B cell (primary cell): ENCODE measurements at regions not wholly inside any gene's neighbourhood (a gene's known extent, or its start where the extent isn't known, plus 50 kb on each side); places are given as distances from the start of the nearest gene placed in this dataset.

Source experiments
- ATAC-seq: fragments of 200-7000 bp; cut with Tn5 transposase; one replicate; pipeline ENCODE4 v1.10.0; 2021; ENCODE audit warnings: low read depth, mild to moderate bottlenecking, moderate number of reproducible peaks, moderate library complexity
- CTCF ChIA-PET: fragments of 350-600 bp; sonication (Branson Sonifier 250); formaldehyde crosslinking; loops from one replicate; lab custom pipeline; 2021; ENCODE audit warnings: antibody characterized with exemption, inconsistent platforms; lab: Charles Lee
- POLR2A ChIA-PET: fragments of 350-600 bp; sonication (Branson Sonifier 250); formaldehyde crosslinking; loops from one replicate; lab custom pipeline; 2021; ENCODE audit warnings: antibody characterized with exemption; lab: Charles Lee
- DNase-seq: peaks from one replicate; pipeline ENCODE4 v3.0.0; 2013
- H2AFZ ChIP-seq: 2 replicates; pipeline ENCODE4 v1.6.1; 2012; ENCODE audit warnings: mild to moderate bottlenecking, low read depth, low read length; ENCODE audit not compliant: insufficient read depth, poor library complexity, severe bottlenecking
- H3K27ac ChIP-seq, 2 donors: 1 replicate in 1 of 2; 2 replicates in 1 of 2; pipeline ENCODE4 v1.5.1; 2012 to 2013; ENCODE audit warnings: low read length in 2 of 2, mild to moderate bottlenecking in 2 of 2, moderate library complexity in 1 of 2
- H3K27me3 ChIP-seq, 4 experiments: fragments of 200-600 bp in 1 of 4; sonication (generic) in 1 of 4; replicated peaks in 1 of 4; 1 replicate in 2 of 4; 2 replicates in 2 of 4; pipeline versions ENCODE4 v1.6.1 to v1.7.0; 2013 to 2016; ENCODE audit warnings: low read length in 3 of 4, mild to moderate bottlenecking in 2 of 4, mixed read lengths in 1 of 4, moderate library complexity in 1 of 4; ENCODE audit not compliant: insufficient read depth in 4 of 4, control insufficient read depth in 3 of 4; ENCODE audit errors: control extremely low read depth in 1 of 4
- H3K36me3 ChIP-seq, 2 experiments: replicated peaks in 1 of 2; 1 replicate in 1 of 2; 2 replicates in 1 of 2; pipeline versions ENCODE4 v1.6.1 to v1.7.1; 2013; ENCODE audit warnings: low read length in 1 of 2; ENCODE audit not compliant: insufficient read depth in 2 of 2, control insufficient read depth in 1 of 2; ENCODE audit errors: control extremely low read depth in 1 of 2, extremely low read depth in 1 of 2
- H3K4me1 ChIP-seq, 2 donors: fragments of 200-600 bp in 1 of 2; sonication (generic) in 1 of 2; 1 replicate in 1 of 2; 2 replicates in 1 of 2; pipeline versions ENCODE4 v1.5.1 to v1.6.1; 2013 to 2017; ENCODE audit warnings: low read length in 2 of 2; ENCODE audit not compliant: control insufficient read depth in 2 of 2, insufficient read depth in 2 of 2
- H3K4me2 ChIP-seq: replicated peaks from 2 replicates; pipeline ENCODE3; 2012; ENCODE audit warnings: mild to moderate bottlenecking, low read depth, low read length; ENCODE audit not compliant: poor library complexity, severe bottlenecking
- H3K4me3 ChIP-seq, 5 experiments: fragments of 200-600 bp in 1 of 5; sonication (generic) in 1 of 5; 1 replicate in 3 of 5; 2 replicates in 2 of 5; pipeline versions ENCODE4 v1.5.1 to v1.7.0; 2011 to 2016; ENCODE audit warnings: low read length in 4 of 5, mild to moderate bottlenecking in 4 of 5, low read depth in 2 of 5, control low read depth in 1 of 5, moderate library complexity in 1 of 5; ENCODE audit not compliant: insufficient read depth in 1 of 5; ENCODE audit errors: control extremely low read depth in 1 of 5, extremely low read depth in 1 of 5
- H3K79me2 ChIP-seq: fragments of 200-600 bp; sonication (generic); one replicate; pipeline ENCODE4 v1.6.0; 2016; ENCODE audit warnings: low read length; ENCODE audit not compliant: control insufficient read depth, insufficient read depth
- H3K9ac ChIP-seq: fragments of 200-600 bp; sonication (generic); 2 replicates; pipeline ENCODE4 v1.6.1; 2017; ENCODE audit warnings: mild to moderate bottlenecking, low read length, moderate library complexity
- H3K9me3 ChIP-seq, 3 donors: one replicate each; pipeline versions ENCODE4 v1.6.1 to v1.7.1; 2013; ENCODE audit warnings: low read length in 2 of 3; ENCODE audit not compliant: control insufficient read depth in 2 of 3, insufficient read depth in 1 of 3; ENCODE audit errors: control extremely low read depth in 1 of 3
- H4K20me1 ChIP-seq: 2 replicates; pipeline ENCODE4 v1.6.0; 2012; ENCODE audit warnings: mild to moderate bottlenecking, low read length; ENCODE audit not compliant: insufficient read depth, control insufficient read depth, poor library complexity, severe bottlenecking
- H3K27ac Mint-ChIP-seq: one replicate; pipeline ENCODE4 v1.8.0; 2021; ENCODE audit warnings: mixed read lengths
- H3K27me3 Mint-ChIP-seq: one replicate; pipeline ENCODE4 v1.8.0; 2021; ENCODE audit warnings: mixed read lengths
- H3K4me1 Mint-ChIP-seq: one replicate; pipeline ENCODE4 v1.8.0; 2021; ENCODE audit warnings: mixed read lengths
- H3K4me3 Mint-ChIP-seq: one replicate; pipeline ENCODE4 v1.8.0; 2021; ENCODE audit warnings: mixed read lengths
- H3K9me3 Mint-ChIP-seq: one replicate; pipeline ENCODE4 v1.8.0; 2022; ENCODE audit warnings: mixed read lengths; ENCODE audit not compliant: insufficient read depth
- CTCF ChIP-seq: fragments of 200-600 bp; IDR thresholded peaks from one replicate; pipeline ENCODE4 v1.8.0; 2022; ENCODE audit warnings: antibody characterized with exemption, mild to moderate bottlenecking
- EZH2 ChIP-seq: IDR thresholded peaks from 2 replicates; pipeline ENCODE4 v1.6.1; 2012; ENCODE audit warnings: borderline replicate concordance, low read depth, mild to moderate bottlenecking, moderate library complexity, low read length; ENCODE audit not compliant: insufficient read depth, poor library complexity, severe bottlenecking
- WGBS: methylation state at CpG from one replicate; pipeline ENCODE4 v1.1.5; 2013; ENCODE audit warnings: missing lambda C conversion rate; ENCODE audit not compliant: insufficient coverage; 5-methylcytosine and 5-hydroxymethylcytosine counted together
- intact Hi-C: fragments of 100-400 bp; cut with micrococcal nuclease; formaldehyde crosslinking; loops from one replicate; pipeline ENCODE4 v1.10.0; 2022

DNA sequence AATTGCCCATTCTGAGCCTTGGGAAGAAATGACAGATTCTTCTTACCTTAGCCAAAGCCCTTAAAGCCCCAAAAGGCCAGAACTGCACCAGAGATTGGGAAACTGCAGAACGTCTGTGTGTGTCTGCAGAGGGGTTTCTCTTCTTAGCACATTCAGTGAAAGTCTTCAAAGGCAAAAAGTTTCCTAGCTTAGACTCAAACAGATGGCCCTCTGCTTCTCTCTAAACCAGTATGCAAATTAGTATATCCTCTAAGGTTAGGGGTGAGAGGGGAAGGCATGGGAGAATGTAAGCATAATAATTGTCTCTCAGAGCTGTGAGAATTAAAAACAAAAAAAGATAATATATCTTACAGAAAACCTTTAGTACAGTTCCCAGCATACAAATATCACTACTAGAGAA is 334.0 kb upstream of the MCTP2 start:
- no peak for DNase-seq
- Histone ChIP-seq H3K4me1 (no peaks in the 10 kb centered on the region), H3K4me3 (no peak overlapping the region), H3K79me2 (no peaks in the 10 kb centered on the region), H4K20me1 (no peaks in the 10 kb centered on the region), H3K36me3 (no peaks in the 10 kb centered on the region), H2AFZ (no peak overlapping the region), H3K4me2 (no peak overlapping the region), H3K9ac (no peak overlapping the region), H3K9me3 (peaks cover 0 to 7% (median 0%) of the 10 kb centered on the region in 3 donors), H3K27me3 (no peaks in the 10 kb centered on the region), H3K27ac (no peak overlapping the region)
- Mint-ChIP-seq H3K4me1 (no peaks in the 10 kb centered on the region), H3K27ac (no peak overlapping the region), H3K4me3 (no peak overlapping the region), H3K27me3 (no peaks in the 10 kb centered on the region), H3K9me3 (no peaks in the 10 kb centered on the region)
- ChIA-PET POLR2A (no interaction called here), CTCF (no interaction called here)
- no CpG with 5 or more reads among the region's 1 CpG for WGBS
- no peak for TF ChIP-seq CTCF
- TF ChIP-seq EZH2 = no peak
- no peak for ATAC-seq
- intact Hi-C loops = no loop called here

DNA sequence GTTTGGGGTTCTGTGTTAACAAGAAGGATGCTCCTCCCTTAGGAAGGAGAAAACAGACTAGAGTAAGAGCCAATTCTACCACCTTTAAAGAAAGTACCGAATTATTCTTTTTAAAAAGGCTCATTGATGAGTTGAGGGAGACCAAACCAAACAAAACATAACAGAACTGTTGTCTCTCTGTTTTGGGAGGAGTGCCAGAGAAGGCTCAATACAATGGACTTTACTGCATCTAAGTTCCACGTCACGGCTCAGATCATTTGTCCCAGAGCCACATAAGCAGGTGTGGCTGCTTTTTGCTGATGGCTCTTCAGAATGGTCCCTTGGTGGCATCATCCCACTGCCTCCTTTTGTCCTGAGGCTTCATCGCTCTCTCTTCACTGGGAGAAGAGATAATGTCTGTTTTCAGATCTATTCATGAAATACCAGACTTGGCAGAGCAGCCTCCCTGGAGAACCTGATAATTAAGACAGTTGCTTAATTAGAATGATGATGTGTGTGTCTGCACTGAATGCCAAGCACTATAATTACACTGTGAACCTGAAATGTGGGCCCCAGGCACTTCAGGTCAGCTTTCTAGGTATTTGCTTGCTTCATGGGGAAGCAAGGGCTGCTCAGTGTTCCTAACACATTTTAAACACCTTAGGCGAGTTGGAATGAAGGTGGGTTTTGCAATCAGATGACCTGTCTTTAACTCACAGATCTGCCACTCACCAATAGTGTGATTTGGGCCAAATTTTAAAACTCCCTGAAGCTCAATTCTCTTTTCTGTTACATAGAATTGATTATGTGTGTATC is 335.2 kb upstream of the MCTP2 start:
- H3K27ac Mint-ChIP-seq = no peak overlapping the region
- 100% methylated on average over 2 of the region's 5 CpGs for WGBS
- Histone ChIP-seq H2AFZ (no peak overlapping the region), H3K9ac (no peak overlapping the region), H3K36me3 (no peaks in the 10 kb centered on the region), H3K27me3 (no peaks in the 10 kb centered on the region), H4K20me1 (no peaks in the 10 kb centered on the region), H3K9me3 (peaks cover 0 to 7% (median 0%) of the 10 kb centered on the region in 3 donors), H3K27ac (no peak overlapping the region), H3K4me1 (no peaks in the 10 kb centered on the region), H3K79me2 (no peaks in the 10 kb centered on the region), H3K4me3 (no peak overlapping the region), H3K4me2 (no peak overlapping the region)
- H3K4me1 Mint-ChIP-seq = no peaks in the 10 kb centered on the region
- CTCF ChIA-PET = no interaction called here
- POLR2A ChIA-PET = no interaction called here
- no peaks in the 10 kb centered on the region for H3K27me3 Mint-ChIP-seq
- intact Hi-C loops = no loop called here
- ATAC-seq = no peak
- no peak overlapping the region for H3K4me3 Mint-ChIP-seq
- no peak for TF ChIP-seq CTCF
- no peak for TF ChIP-seq EZH2
- no peak for DNase-seq
- H3K9me3 Mint-ChIP-seq = no peaks in the 10 kb centered on the region
